Activated CD4-positive, alpha-beta T cell treated with anti-CD3 and anti-CD28 coated beads, Interleukin-2, Interleukin-4, amounts not matched to agents 100 ng/mL and 50 ng/mL, durations not matched to agents 16 hours and 8 hours (primary cell): ENCODE measurements at regions not wholly inside any gene's neighbourhood (a gene's known extent, or its start where the extent isn't known, plus 50 kb on each side); places are given as distances from the start of the nearest gene placed in this dataset.

Source experiments
- DNase-seq: peaks from one replicate; pipeline ENCODE4 v3.0.0-alpha.2; 2020; ENCODE audit warnings: low spot score

DNA sequence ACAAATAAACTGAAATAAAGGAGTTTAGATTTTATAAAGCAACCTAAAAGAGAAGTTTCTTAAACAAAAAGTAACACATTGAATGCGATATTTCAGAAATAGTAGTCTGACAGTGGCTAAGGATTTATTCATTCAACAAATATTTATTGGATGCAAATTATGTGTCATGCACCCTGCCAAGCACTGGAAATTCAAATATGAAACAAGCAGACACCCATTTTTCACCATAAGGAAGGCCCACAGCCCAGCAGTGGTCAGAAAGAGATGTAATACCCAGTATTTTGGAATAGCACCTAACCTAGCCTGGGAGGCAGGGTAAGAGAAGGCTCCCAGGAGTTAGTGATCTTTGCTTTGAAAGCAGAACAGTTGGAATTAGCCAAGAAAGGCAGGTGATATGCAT is 855.1 kb upstream of the TENM3 start:
- no peak for DNase-seq

DNA sequence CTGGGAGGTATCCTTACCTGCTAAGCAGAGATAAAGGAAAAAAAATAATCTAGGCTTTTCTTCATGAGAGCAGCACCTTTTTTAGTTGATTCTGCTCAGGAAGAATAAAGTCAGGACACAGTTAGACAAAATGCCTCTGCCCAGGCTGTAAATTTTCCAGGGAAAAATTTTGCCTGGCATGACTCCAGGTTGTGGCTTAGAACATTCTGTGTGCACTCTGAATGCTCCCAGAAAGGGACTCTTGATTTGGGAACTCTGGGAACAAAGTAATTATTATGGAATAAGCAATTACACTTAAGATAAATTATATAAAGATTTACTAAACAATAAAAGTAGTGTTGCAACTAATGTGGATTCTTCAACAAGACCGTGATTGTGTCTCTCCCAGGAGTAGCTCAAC is 826.2 kb upstream of the TENM3 start:
- no peak for DNase-seq

DNA sequence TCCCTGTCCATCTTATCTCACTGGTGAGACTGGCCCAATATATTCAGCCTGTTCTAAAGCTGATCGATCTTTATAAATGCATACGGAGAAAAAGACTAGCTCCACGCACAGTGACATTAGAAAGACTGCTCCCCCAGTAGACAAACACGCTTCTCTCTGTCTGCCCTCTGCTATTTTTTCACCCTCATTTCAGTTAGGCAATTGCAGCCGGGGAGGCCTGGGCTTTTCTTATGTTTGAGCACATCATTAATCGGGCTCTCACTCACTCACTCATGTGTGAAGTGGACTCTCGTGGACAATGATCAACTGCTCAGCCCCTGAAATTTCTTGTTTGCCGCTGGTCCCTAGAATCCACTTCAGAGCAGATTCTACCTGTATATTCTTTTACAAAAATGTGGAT is 824.7 kb upstream of the TENM3 start:
- DNase-seq, result no peak

DNA sequence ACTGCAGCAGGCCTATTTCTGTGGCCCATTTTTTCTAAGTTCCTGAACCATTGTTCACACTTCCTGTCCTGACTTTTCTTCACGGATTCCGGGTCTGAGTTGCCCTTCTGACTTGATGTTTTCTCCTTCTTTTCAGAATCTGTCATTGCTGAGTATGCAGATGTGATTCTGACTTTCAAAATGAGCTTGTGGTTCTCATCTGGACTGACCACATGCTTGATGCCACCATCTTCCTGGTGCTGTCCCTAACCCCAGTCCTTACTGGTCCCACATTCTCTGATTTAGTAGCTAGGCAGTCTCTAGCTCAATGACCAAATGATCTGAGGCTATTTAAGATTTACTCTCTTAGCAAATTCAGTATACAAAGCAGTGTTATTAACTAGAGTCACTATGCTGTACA is 822.3 kb upstream of the TENM3 start:
- no peak for DNase-seq

DNA sequence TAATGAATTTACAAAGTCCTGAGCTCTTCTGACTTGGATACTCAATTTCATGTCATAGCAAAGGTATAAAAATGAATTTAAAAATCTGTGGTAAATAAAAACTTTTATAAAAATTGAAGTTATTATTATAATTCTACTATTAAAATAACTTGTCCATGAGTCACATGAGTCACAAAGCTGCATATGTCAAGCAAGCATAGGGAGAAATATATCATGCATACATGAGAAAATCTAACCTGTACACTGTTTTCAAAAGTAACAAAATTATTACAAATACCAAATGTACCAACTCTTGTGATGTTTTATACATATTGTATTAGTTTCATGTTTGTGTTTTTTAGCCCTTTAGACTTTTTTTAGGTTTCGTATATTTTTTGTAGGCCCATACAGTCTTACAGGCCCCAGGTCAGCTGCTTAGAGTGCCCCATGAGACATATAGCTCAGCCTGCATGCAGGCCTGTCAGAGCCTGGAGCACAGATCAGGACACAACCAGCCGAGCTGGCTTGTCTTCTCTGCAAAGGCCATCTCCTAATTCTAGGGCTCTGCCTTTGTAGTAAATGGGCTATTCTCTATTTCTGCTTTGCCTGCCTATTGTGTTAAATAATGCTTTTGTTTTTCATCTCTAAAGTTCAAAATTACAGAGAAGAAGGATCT is 818.7 kb upstream of the TENM3 start:
- no peak for DNase-seq

DNA sequence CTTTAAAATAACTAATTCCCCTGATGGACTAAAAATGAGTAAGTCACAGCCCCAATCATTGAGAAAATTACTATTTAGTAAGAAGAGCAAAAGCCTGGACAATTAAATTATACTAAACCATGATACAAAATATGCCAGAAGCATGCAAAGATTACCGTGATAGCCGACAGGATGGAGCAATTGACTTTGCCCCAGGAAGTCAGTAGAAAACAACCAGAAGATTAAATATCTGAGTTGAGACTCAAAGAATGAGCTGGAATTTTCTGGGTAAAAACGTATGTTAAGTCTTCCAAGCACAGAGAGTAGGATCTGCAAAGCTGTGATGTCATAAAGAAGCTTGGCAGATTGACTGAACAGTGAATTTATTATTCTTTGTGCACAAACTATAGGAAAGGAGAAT is 816.1 kb upstream of the TENM3 start:
- no peak for DNase-seq

DNA sequence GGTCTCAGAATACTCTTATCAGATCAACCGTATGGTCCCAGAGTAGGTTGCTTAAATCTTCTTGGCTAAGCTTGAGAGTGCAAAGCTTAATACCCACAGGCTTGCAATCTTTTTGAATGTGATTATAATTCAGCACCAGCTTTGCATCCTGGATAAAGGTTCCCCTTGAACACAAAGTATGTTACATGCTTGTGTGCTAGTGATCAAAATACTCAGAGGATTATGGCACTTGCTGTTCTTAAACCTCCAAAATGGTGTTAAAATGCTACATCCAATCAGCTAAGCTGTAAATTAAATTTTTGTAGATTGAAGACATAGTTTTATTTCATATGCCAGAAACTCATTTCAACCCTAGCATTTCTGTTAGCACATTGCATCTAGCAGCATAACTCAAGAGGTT is 812.2 kb upstream of the TENM3 start:
- no peak for DNase-seq

DNA sequence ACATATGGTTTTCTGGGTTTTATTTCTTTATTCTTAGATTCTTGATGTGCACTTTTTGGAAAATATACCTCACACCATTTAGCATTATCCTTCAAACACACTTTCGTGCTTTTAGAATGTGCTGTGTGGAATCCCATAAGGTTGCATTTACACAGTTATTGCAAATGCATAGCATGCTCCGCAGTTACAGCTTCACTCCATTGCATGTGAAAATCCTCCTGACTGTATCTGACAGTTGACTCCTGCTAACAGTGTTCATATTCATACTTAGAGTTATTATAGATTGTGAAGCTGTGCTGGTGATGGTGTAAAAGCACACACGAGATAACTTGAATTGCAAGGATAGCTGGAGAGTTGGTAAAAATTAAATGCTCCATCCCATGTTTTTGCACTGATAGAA is 811.5 kb upstream of the TENM3 start:
- no peak for DNase-seq

DNA sequence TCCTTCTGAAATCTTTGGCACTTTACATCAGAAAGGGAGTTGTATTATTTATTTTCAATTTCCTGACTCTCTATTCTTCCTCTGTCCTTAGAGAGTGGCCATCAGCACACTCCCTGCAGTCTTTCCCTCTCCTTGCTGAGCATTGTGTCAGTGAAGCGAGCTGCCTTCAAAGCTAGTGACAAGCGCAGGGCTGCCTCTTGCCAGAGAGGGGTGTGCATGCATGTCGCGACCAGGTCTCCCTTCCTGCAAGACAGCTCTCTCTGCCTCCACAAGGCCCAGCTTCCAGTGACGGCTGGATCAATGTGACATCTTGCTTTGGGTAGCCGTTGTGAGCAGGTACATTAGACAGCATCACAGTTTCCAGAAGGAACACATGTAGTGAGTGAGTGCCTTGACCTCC is 810.9 kb upstream of the TENM3 start:
- DNase-seq, result no peak

DNA sequence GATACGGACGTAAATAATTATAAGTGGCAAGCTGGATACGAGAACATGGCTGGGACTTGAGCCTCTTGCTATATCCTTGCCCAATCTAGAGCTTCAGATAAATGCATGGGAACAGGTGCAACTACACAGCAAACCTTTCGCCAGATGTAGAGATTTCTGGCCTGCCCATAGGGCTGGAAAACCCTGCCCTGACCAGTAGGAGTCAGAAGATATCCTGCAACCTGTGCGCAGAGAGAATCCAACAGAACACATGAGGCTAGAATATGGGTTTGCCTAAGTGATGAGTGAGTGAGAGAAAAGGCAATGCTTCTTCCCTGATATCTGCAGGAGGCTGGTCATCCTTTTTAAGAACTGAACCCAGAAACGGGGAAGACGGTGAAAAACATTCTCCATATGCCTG is 805.3 kb upstream of the TENM3 start:
- DNase-seq, result no peak

DNA sequence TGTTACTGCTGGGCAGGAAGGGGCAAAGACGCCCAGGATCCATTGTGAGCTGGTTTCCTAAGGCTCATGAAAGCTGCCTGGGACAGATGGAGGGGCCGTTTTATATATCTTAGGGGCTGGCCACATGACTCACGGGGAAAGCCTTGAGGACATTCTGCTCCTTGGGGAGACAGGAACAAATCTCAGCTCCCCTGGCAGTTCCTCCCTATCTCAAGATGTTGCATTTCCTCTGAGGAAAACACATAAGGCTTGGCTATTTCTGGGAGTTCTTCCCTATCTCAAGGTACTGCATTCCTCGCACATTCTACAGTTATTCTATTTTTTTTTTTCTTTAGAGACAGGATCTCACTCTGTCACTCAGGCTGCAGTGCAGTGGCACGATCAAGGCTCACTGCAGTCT is 804.6 kb upstream of the TENM3 start:
- DNase-seq, result no peak

DNA sequence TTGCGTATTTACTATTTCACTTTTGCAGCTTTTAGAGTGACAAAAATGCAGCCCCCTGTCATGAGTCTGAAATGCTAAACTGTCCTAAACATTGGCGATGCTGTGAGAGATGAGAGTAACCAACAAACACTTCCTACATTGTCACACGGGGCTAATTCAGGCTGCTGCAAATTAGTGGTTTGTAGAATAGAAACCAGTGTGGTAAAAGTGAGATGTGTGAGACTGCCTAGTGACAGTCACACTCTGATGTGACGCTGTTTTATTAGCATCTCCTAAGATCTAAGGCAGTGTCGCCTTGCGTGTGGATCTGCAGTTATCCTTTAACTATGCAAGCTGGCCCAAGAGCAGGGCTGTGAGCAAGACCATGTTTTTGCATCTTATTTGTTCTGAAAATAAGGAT is 800.2 kb upstream of the TENM3 start:
- DNase-seq, result no peak

DNA sequence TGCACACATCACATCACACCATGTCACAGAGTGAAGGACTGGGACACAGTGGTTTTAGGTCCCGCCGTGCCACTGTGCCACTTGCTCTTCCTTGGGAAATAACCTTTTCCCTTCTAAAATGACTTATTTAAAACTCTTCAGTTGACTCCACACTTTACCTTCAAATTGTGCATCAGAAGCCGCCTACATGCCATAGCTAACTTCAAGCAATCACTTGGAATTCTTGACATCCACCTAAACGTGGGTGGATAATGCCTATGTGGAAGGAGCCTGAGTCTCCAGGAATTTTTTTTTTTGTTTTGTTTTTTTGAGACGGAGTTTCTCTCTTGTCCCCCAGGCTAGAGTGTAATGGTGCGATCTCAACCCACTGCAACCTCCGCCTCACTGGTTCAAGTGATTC is 777.4 kb upstream of the TENM3 start:
- DNase-seq, result no peak

DNA sequence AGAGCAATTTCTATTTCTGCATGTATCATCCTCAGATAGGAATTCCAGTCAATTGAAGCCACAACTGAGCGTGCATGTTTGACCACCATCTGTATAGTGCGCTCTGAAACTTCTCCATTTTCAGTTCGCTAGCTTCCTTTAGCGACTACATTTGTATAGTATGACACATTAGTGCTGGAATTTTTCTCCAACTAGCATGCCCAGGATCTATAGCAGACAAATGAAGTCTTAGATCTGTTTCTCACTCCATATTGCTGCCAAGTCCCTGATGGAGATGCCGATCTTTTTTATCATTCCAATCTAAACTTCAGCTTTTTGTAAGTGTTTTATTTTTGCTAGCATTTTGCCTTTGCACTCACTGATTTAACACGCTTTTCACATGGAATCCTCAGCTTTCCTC is 774.8 kb upstream of the TENM3 start:
- no peak for DNase-seq

DNA sequence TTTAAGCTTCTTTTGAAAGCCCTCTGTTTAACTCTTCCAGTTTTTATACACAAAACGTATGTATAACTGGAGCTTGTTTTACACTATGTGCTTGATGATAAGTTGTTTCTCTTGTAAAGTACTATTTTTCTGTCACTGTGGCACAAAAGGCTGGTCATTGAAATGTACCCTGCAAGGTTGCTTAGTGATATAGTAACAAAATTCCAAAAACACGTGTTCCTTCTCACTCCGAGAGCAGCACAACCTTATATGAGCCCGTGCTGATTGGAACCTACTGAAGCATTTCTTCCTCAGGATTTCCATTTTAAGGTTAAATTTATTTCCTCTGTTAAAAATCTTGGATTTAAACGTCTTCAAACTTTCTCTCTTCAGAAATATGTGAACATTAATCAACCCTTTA is 772.9 kb upstream of the TENM3 start:
- no peak for DNase-seq

DNA sequence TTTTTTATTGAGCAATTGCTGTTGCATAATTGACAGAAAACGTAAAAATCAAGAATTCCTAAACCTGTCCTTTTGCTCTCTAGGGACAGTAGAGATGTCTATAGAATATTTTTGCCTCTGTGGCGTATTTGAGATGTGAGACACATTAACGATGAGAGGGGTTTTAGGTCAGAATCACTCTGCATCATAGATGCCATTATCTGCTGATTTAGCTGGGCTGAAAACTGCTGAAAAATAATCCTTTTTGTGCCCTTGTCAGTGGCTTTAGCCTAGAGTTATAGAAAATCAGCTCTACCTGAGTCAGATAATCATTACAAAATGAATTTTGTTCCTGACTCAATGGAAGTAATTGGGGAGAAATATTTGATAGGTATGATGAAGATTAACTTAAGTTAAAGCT is 767.8 kb upstream of the TENM3 start:
- DNase-seq, result no peak

DNA sequence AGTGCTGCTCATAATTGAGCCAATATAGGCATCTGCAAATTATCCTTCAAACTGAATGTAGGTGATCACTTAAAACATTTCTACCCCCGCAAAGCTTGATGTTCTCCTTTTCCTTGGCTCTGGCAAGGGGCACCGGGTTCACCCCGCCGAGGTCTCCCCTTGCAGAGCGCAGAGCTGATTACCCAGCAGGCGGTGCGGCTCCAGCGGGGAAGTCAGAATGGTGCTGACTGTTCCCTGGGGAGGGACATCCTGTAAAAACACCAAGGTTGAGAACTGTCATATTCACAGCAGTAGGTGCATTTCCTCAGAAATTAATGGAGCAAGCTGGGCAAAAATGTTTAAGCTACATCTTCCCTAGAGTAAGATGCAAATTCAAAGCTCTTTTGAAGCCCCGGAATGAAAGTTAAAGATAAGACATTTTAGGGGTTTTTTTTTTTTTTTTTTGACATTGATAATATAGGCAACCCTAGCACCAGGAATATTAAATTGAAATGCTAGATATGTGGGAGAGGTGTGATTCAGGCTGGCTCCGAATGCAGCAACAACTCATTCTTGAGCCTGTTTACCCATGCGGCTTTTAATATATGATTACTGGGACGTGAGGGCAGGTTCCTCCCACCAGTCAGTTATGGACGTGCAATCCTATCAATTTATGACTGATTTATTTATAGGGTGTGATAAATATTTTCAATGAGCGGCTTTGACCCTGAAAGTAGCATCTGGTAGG is 767.3 kb upstream of the TENM3 start:
- no peak for DNase-seq

DNA sequence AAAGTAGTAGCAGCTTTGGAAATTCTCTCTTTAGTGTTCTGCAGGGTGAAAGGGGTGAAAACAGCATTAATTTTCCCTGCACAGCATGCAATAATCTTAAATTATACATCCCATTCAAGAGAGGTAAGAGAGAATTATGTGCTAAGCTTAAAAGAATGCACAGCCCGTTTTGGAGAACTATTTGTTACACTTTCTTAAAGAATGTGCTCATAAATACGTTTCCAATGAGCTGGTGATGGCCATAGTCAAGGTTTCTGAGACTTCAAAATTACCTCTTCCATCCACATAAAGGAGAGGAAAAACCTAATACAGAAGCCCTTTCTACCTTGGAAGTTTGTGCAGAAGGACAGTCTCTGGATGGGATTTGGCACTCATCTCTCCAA is 766.7 kb upstream of the TENM3 start:
- no peak for DNase-seq

DNA sequence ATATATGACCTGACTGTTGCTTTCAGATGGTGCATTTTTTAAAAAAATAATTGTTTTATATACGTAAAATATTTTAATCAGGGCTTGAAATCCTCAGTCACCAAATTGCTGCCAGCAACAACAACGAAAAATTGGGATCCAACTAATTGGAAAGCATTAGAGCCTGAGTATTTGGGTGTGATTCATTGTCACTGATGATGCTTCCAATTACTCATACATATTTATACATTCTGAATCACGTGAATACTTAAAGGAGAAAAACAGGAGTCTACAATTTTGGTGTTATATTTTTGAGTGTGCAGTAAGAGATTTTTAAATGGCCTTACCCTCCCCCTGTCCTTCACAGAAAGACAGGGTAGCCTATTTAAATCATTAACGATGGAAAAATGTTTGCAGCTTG is 765.6 kb upstream of the TENM3 start:
- DNase-seq, result no peak

DNA sequence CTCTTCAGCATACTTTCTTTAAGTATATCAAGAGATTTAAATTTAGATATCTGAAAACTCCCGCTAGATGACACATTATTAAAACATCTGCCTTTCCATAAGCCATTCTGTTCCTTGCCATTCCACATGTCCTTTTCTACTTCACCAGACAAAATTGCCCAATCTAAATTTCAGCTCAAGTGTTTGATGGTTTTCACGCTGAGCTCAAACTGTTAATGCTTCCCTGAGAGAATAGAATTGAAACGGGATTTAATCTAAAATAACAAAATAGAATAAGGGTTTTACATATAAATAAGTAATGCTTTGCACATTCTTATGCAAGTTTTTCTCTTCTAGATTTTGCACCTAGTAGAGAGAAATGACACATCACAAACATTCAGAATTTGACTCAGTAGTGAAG is 764.5 kb upstream of the TENM3 start:
- DNase-seq, result no peak

DNA sequence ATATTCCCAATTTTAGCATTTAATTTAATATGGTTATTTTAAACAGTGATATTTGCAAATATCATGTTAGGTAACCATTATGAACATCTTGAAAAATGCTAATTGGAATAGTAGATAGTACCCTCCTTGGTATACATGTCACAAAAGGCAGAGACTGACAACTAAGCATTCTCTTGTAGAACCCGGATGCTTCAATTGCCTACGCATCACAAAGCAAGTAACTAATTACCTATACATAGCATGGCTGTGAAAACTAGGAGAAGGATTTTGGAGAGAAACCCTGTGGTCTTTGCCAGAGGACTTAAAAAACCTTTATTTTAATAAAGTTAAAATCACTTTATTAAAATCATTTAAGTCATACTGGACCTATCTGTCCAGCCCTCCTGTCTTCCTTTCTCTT is 764.1 kb upstream of the TENM3 start:
- DNase-seq, result no peak

DNA sequence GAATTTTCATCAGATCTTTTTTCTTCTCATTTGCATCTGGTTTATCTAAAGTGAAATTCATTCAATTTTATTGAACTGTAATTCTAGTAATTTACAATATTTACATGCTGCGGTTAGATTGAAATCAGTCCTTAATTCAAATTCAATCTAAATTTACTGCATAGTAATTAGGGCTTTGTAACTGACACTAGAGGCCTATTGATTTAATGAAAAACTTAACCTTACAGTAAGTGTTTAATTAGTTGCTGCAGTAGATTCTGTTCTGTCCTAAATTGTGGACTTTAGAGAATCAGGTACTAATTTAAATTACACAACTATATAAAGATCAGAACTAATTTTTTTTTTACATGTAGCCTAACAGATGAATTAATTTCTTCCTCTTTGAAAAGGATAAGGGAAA is 758.8 kb upstream of the TENM3 start:
- no peak for DNase-seq

DNA sequence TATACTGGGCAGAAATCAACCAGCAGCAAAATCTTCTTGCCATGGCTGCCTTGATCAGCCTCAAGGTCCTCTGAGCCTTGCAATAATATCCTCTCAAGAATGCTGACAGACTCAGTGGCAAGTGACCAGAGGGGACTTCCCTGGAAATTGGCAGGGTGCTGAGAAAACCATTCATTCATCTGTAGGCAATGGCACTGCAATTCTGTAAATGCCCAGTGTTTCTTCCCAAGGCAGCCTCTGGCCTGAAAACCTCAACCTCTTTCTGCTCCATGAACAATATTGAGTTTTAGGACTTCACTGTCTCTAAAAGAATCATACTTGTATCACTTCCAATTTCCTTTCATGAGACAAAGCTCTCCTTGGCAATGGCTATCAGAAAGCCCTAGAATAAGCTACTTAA is 754.3 kb upstream of the TENM3 start:
- no peak for DNase-seq

DNA sequence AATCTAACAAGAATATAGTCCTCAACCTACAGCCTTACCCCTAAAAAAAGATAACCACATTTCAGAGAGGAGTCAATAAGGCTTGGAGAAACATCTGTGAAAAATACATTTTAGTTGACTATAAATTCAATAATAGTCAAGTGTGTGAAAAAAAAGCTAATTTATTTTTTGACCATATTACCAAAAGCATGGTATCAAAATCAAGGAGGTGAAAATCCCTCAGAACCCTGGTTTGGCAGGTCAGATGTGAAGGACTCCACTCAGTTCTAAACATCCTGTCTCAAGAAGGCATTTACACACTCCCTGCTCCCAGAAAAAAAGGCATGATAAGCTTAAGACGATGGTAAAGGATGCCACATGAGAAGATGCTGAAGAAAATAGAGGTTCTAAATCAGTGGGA is 745.1 kb upstream of the TENM3 start:
- no peak for DNase-seq
